ENCODE measurements at regions not wholly inside any gene's neighbourhood (a gene's known extent, or its start where the extent isn't known, plus 50 kb on each side); places are given as distances from the start of the nearest gene placed in this dataset.

DNA sequence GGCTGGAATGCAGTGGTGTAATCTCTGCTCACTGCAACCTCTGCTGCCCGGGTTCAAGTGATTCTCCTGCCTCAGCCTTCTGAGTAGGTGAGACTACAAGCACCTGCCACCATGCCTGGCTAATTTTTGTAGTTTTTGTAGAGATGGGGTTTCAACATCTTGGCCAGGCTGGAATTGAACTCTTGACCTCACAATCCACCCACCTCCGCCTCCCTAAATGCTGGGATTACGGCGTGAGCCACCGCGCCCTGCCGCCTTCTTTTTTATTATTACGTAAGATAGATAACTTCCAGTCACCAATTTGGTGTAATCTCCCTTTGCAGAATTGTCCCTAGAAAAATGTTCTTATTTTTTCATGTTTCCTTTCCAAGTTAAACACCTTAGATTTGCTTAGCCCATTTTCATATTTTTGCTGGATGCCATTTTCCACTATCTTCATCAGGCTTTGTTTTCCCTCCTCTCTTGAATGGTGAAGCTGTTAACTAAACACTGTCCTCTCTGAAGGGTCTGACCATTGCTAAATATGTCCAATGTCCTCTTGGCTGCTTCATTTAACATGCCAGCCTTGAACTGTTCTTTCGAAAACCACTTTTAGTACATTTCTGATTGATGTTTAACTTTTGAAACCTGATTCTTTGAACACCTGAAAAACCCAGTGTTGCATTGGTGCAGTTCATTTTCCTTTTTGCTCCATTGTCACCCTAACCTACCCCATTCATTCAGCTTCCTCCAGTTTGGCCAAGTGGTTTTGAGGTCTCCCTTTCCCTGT lies 135.1 kb upstream of the PIK3R1 start (continued):
- TF ChIP-seq CHD2 (IDR thresholded peaks at IDR 0.05; ENCODE audit: borderline replicate concordance, low read depth, low read length) (no peak), HDAC2 (IDR thresholded peaks at IDR 0.05) (no peak), MTA3 (IDR thresholded peaks at IDR 0.05; ENCODE audit: borderline replicate concordance, low read length) (no peak), MEF2A (IDR thresholded peaks at IDR 0.05; ENCODE audit: insufficient read depth, low read depth, low read length) (no peak), YY1 (IDR thresholded peaks at IDR 0.05; ENCODE audit: low read depth, low read length) (no peak)

DNA sequence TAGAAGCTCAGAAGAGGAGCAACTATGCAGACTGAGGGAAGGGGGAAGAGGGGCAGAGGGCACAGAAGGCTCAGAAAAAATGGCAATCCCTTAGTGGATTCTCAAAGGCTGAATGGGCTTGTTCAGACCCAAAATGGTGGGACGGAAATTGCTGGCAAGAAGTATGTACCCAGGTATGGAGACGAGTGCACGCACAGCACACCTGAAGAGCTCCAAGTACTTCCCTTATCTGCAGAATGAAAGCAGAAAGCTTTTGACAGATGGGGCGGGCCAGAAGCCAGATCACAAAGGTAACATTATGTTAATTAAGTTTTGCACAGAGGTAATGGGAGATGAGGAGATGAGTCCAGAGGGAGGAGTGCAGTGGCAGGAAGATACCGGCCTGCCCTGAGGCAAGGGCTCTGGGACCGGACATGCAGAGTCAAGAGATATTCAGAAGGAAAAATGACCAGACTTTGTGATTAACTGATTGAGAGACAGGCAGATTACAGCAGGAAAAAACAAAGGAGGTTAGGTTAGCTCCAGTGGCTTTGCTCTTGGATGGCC lies 138.1 kb upstream of the PIK3R1 start:
- intact Hi-C loops (cut with micrococcal nuclease; ENCODE audit: unreplicated experiment) = no loop called here
- no peak for TF ChIP-seq HDGF (IDR thresholded peaks at IDR 0.05)
- no peak for TF ChIP-seq SREBF2 (IDR thresholded peaks at IDR 0.05; ENCODE audit: low read length)
- no peak for TF ChIP-seq MYB (IDR thresholded peaks at IDR 0.05; ENCODE audit: borderline replicate concordance, low read depth, low read length)
- TF ChIP-seq CHD4 (IDR thresholded peaks at IDR 0.05) = no peak
- TF ChIP-seq ASH2L (IDR thresholded peaks at IDR 0.05; ENCODE audit: borderline replicate concordance, low read depth) = no peak
- no peak for TF ChIP-seq ZNF274 (IDR thresholded peaks at IDR 0.05; ENCODE audit: insufficient read depth, insufficient read length)
- TF ChIP-seq, protein P1, sequence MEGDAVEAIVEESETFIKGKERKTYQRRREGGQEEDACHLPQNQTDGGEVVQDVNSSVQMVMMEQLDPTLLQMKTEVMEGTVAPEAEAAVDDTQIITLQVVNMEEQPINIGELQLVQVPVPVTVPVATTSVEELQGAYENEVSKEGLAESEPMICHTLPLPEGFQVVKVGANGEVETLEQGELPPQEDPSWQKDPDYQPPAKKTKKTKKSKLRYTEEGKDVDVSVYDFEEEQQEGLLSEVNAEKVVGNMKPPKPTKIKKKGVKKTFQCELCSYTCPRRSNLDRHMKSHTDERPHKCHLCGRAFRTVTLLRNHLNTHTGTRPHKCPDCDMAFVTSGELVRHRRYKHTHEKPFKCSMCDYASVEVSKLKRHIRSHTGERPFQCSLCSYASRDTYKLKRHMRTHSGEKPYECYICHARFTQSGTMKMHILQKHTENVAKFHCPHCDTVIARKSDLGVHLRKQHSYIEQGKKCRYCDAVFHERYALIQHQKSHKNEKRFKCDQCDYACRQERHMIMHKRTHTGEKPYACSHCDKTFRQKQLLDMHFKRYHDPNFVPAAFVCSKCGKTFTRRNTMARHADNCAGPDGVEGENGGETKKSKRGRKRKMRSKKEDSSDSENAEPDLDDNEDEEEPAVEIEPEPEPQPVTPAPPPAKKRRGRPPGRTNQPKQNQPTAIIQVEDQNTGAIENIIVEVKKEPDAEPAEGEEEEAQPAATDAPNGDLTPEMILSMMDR (IDR thresholded peaks at IDR 0.05 in 2 of 3, conservative IDR thresholded peaks at IDR 0.05 in 1 of 3; ENCODE audit: control insufficient read depth in 2 of 3, extremely low read depth in 1 of 3, insufficient read depth in 1 of 3, low read depth in 3 of 3, low read length in 3 of 3) = no peak
- TF ChIP-seq TCF7 (IDR thresholded peaks at IDR 0.05; ENCODE audit: borderline replicate concordance) = no peak
- no peak for TF ChIP-seq POU2F2 (IDR thresholded peaks at IDR 0.05; ENCODE audit: borderline replicate concordance, low read depth, low read length)
- TF ChIP-seq RBBP5 (conservative IDR thresholded peaks at IDR 0.05) = no peak
- no peak for TF ChIP-seq NR2C1 (IDR thresholded peaks at IDR 0.05)
- TF ChIP-seq SMC3 (IDR thresholded peaks at IDR 0.05; ENCODE audit: borderline replicate concordance, low read length) = no peak
- TF ChIP-seq RAD51 (IDR thresholded peaks at IDR 0.05) = no peak
- TF ChIP-seq, protein P2, sequence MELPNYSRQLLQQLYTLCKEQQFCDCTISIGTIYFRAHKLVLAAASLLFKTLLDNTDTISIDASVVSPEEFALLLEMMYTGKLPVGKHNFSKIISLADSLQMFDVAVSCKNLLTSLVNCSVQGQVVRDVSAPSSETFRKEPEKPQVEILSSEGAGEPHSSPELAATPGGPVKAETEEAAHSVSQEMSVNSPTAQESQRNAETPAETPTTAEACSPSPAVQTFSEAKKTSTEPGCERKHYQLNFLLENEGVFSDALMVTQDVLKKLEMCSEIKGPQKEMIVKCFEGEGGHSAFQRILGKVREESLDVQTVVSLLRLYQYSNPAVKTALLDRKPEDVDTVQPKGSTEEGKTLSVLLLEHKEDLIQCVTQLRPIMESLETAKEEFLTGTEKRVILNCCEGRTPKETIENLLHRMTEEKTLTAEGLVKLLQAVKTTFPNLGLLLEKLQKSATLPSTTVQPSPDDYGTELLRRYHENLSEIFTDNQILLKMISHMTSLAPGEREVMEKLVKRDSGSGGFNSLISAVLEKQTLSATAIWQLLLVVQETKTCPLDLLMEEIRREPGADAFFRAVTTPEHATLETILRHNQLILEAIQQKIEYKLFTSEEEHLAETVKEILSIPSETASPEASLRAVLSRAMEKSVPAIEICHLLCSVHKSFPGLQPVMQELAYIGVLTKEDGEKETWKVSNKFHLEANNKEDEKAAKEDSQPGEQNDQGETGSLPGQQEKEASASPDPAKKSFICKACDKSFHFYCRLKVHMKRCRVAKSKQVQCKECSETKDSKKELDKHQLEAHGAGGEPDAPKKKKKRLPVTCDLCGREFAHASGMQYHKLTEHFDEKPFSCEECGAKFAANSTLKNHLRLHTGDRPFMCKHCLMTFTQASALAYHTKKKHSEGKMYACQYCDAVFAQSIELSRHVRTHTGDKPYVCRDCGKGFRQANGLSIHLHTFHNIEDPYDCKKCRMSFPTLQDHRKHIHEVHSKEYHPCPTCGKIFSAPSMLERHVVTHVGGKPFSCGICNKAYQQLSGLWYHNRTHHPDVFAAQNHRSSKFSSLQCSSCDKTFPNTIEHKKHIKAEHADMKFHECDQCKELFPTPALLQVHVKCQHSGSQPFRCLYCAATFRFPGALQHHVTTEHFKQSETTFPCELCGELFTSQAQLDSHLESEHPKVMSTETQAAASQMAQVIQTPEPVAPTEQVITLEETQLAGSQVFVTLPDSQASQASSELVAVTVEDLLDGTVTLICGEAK (IDR thresholded peaks at IDR 0.05; ENCODE audit: borderline replicate concordance) = no peak
- no peak for TF ChIP-seq ZNF622 (IDR thresholded peaks at IDR 0.05)
- TF ChIP-seq MTA3 (IDR thresholded peaks at IDR 0.05; ENCODE audit: borderline replicate concordance, low read length) = no peak

More for the DNA sequence above, 138.1 kb upstream of the PIK3R1 start:
- Histone ChIP-seq H3K36me3 (ENCODE audit: control insufficient read depth in 2 of 2, insufficient read depth in 2 of 2, low read length in 1 of 2) (no peaks in the 10 kb centered on the region), H3K4me2 (ENCODE audit: control insufficient read depth, insufficient read depth) (no peak overlapping the region), H3K4me3 (no peak overlapping the region), H3K27me3 (replicated peaks in 1 of 2; ENCODE audit: control insufficient read depth in 2 of 2, insufficient read depth in 2 of 2, low read length in 1 of 2) (no peaks in the 10 kb centered on the region; a peak in 1 of 4 replicates), H3K79me2 (ENCODE audit: control insufficient read depth, insufficient read depth, low read length) (no peaks in the 10 kb centered on the region), H3K4me1 (ENCODE audit: control insufficient read depth, insufficient read depth, low read length) (no peaks in the 10 kb centered on the region; the same call in 1 of the 2 replicates), H3K9ac (ENCODE audit: control insufficient read depth, insufficient read depth, low read length) (no peak overlapping the region), H3K27ac (ENCODE audit: control insufficient read depth, insufficient read depth) (no peak overlapping the region), H4K20me1 (ENCODE audit: control insufficient read depth, insufficient read depth) (no peaks in the 10 kb centered on the region), H2AFZ (ENCODE audit: control insufficient read depth, low read depth, low read length) (no peak overlapping the region), H3K9me3 (replicated peaks; ENCODE audit: control insufficient read depth, insufficient read depth, low read length) (no peaks in the 10 kb centered on the region)
- BruUV-seq (replicated peaks) = no TSS peak
- DNase-seq (ENCODE audit: low read depth, low spot score) (no peak), ATAC-seq (no peak), FAIRE-seq (no peak)
- in situ Hi-C loops (cut with MboI) = no loop called here
- ChIA-PET POLR2A (no interaction called here), CTCF (no interaction called here), RAD21 (ENCODE audit: unreplicated experiment) (no interaction called here), SMC1A (ENCODE audit: uncharacterized antibody, unreplicated experiment) (no interaction called here)
- 85% methylated on average over 6 of the region's 6 CpGs for WGBS (ENCODE audit: insufficient coverage, insufficient replicate concordance, low lambda C conversion rate, missing lambda C conversion rate)
